NCI-H1105 (cell line): ENCODE measurements at regions not wholly inside any gene's neighbourhood (a gene's known extent, or its start where the extent isn't known, plus 50 kb on each side); places are given as distances from the start of the nearest gene placed in this dataset.

ENCODE experiments used
- DNase-seq: peaks from one replicate; lab custom pipeline; 2025; lab: John Stamatoyannopoulos, UW

GRCh38 chr3:54071601-54072000 lies 50.8 kb upstream of the CACNA2D3 start:
- DNase-seq = no peak

- DNase-seq = no peak
Measured at GRCh38 chr3:54069961-54070360, 52.4 kb upstream of the CACNA2D3 start.

GRCh38 chr3:54067055-54067698 lies 55.2 kb upstream of the CACNA2D3 start:
- DNase-seq = no peak

- no peak for DNase-seq
Measured at GRCh38 chr3:54066253-54066652, 56.1 kb upstream of the CACNA2D3 start.

GRCh38 chr3:54065586-54065985 lies 56.8 kb upstream of the CACNA2D3 start:
- DNase-seq = no peak

GRCh38 chr3:54065140-54065539 lies 57.2 kb upstream of the CACNA2D3 start:
- DNase-seq = no peak

GRCh38 chr3:54064486-54064885 lies 57.9 kb upstream of the CACNA2D3 start:
- no peak for DNase-seq

GRCh38 chr3:54062546-54062945 lies 59.8 kb upstream of the CACNA2D3 start:
- no peak for DNase-seq

- DNase-seq = no peak
Measured at GRCh38 chr3:54056521-54056920, 65.8 kb upstream of the CACNA2D3 start.

- DNase-seq = no peak
Measured at GRCh38 chr3:54053882-54054281, 68.5 kb upstream of the CACNA2D3 start.

GRCh38 chr3:54053211-54053610 lies 69.1 kb upstream of the CACNA2D3 start:
- no peak for DNase-seq

GRCh38 chr3:54047568-54047967 lies 74.8 kb upstream of the CACNA2D3 start:
- no peak for DNase-seq

GRCh38 chr3:54046641-54047214 lies 75.6 kb upstream of the CACNA2D3 start:
- no peak for DNase-seq

- DNase-seq = no peak
Measured at GRCh38 chr3:54045061-54045815, 77.1 kb upstream of the CACNA2D3 start.

- DNase-seq = no peak
Measured at GRCh38 chr3:54042259-54042823, 80.0 kb upstream of the CACNA2D3 start.

- no peak for DNase-seq
Measured at GRCh38 chr3:54040476-54040875, 81.9 kb upstream of the CACNA2D3 start.

- DNase-seq = no peak
Measured at GRCh38 chr3:54038391-54038790, 84.0 kb upstream of the CACNA2D3 start.

- DNase-seq = no peak
Measured at GRCh38 chr3:54036543-54036942, 85.8 kb upstream of the CACNA2D3 start.

- no peak for DNase-seq
Measured at GRCh38 chr3:54034971-54035370, 87.4 kb upstream of the CACNA2D3 start.

- DNase-seq = no peak
Measured at GRCh38 chr3:54033761-54034160, 88.6 kb upstream of the CACNA2D3 start.

- DNase-seq = no peak
Measured at GRCh38 chr3:54032598-54032997, 89.8 kb upstream of the CACNA2D3 start.

GRCh38 chr3:54028372-54028771 lies 94.0 kb upstream of the CACNA2D3 start:
- no peak for DNase-seq

GRCh38 chr3:54026543-54026942 lies 95.8 kb upstream of the CACNA2D3 start:
- no peak for DNase-seq
